Prostate gland (tissue), 2 donors: ENCODE measurements at regions not wholly inside any gene's neighbourhood (a gene's known extent, or its start where the extent isn't known, plus 50 kb on each side); places are given as distances from the start of the nearest gene placed in this dataset.

Experiments
- DNase-seq: peaks from one replicate; pipeline ENCODE4 v3.0.0-alpha.2; 2019; ENCODE audit warnings: low spot score
- H3K27ac ChIP-seq, 2 donors: fragments of 200-600 bp; sonication (generic); 2 replicates each; pipeline ENCODE4 v1.5.1; 2017 to 2019
- H3K27me3 ChIP-seq: fragments of 200-600 bp; sonication (generic); replicated peaks from 2 replicates; pipeline ENCODE4 v1.5.1; 2019; ENCODE audit not compliant: insufficient read depth
- H3K36me3 ChIP-seq, 2 donors: fragments of 200-600 bp; sonication (generic); 1 replicate in 1 of 2; 2 replicates in 1 of 2; pipeline versions ENCODE4 v1.5.1 to v1.8.1; 2017 to 2019
- H3K4me1 ChIP-seq: fragments of 200-600 bp; sonication (generic); replicated peaks from 2 replicates; pipeline ENCODE4 v1.5.1; 2019
- H3K4me3 ChIP-seq, 2 donors: fragments of 200-600 bp; sonication (generic); 2 replicates each; pipeline ENCODE4 v1.5.1; 2017 to 2019
- H3K9me3 ChIP-seq: fragments of 200-600 bp; sonication (generic); 2 replicates; pipeline ENCODE4 v1.5.1; 2017
- CTCF ChIP-seq, 4 experiments: fragments of 200-600 bp in 2 of 4; fragments of 450-650 bp in 2 of 4; sonication (generic) in 2 of 4; IDR thresholded peaks; 1 replicate in 3 of 4; 2 replicates in 1 of 4; pipeline ENCODE4 v1.5.1; 2016 to 2019; ENCODE audit warnings: antibody characterized with exemption in 4 of 4, mild to moderate bottlenecking in 2 of 4, moderate library complexity in 2 of 4
- POLR2A ChIP-seq: fragments of 450-650 bp; IDR thresholded peaks from one replicate; pipeline ENCODE4 v1.6.1; 2016; ENCODE audit warnings: antibody characterized with exemption, mild to moderate bottlenecking
- POLR2AphosphoS5 ChIP-seq: sonication (generic); formaldehyde crosslinking; IDR thresholded peaks from one replicate; pipeline ENCODE4 v1.6.1; 2017; ENCODE audit warnings: antibody characterized with exemption
- WGBS: methylation state at CpG from one replicate; pipeline ENCODE4 v1.1.5; 2018; 5-methylcytosine and 5-hydroxymethylcytosine counted together
- intact Hi-C: fragments of 100-400 bp; cut with DNase I; formaldehyde crosslinking; loops from one replicate; pipeline ENCODE4 v1.14.2; 2022

- DNase-seq, result no peak
- Histone ChIP-seq H3K4me3 (no peak overlapping the region), H3K27ac (no peak overlapping the region), H3K9me3 (no peaks in the 10 kb centered on the region), H3K4me1 (no peaks in the 10 kb centered on the region), H3K27me3 (no peaks in the 10 kb centered on the region), H3K36me3 (no peaks in the 10 kb centered on the region)
- 96% methylated on average over 1 of the region's 1 CpG for WGBS
- TF ChIP-seq POLR2AphosphoS5 (no peak), CTCF (IDR thresholded peaks at IDR 0.05) (no peak), POLR2A (no peak)
- intact Hi-C loops, result no loop called here
These were observed 73.7 kb upstream of the LRCH1 start for GRCh38 chr13:46479283-46479682.

- no peaks in the 10 kb centered on the region for H3K9me3 ChIP-seq
- H3K4me3 ChIP-seq, result no peak overlapping the region
- WGBS, result 70% methylated on average over 1 of the region's 1 CpG
- no peaks in the 10 kb centered on the region for H3K36me3 ChIP-seq
- no peak for DNase-seq
- no peak for TF ChIP-seq POLR2A
- no peak for TF ChIP-seq POLR2AphosphoS5
- no peak for TF ChIP-seq CTCF (IDR thresholded peaks at IDR 0.05)
- intact Hi-C loops, result no loop called here
- H3K27ac ChIP-seq, result no peak overlapping the region
- H3K27me3 ChIP-seq, result no peaks in the 10 kb centered on the region
- no peaks in the 10 kb centered on the region for H3K4me1 ChIP-seq
These were observed 74.3 kb upstream of the LRCH1 start for GRCh38 chr13:46478651-46479050.

DNA sequence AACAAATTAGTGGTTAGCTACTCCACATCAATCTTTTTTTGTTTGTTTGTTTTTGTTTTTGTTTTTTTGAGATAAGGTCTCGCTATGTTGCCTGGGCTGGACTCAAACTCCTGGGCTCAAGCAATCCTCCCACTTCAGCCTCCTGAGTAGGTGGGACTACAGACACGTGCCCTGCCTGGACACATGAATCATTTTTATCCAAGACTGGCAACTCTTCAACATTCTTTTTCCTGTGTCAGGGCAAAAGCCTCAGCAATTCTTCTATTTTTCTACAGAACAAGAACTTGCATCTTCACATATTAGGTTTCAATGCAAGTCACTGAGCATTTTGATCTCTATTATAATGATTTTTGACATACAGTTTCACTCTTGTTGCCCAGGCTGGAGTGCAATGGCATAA, 76.8 kb upstream of the LRCH1 start:
- intact Hi-C loops, result no loop called here
- no peak overlapping the region for H3K4me3 ChIP-seq
- no peak for DNase-seq
- no peaks in the 10 kb centered on the region for H3K27me3 ChIP-seq
- TF ChIP-seq POLR2A (no peak), POLR2AphosphoS5 (no peak), CTCF (IDR thresholded peaks at IDR 0.05) (no peak)
- no peaks in the 10 kb centered on the region for H3K4me1 ChIP-seq
- no peaks in the 10 kb centered on the region for H3K9me3 ChIP-seq
- H3K36me3 ChIP-seq, result no peaks in the 10 kb centered on the region
- 59% methylated on average over 2 of the region's 2 CpGs for WGBS
- H3K27ac ChIP-seq, result no peak overlapping the region

GRCh38 chr13:46475541-46475991, 77.4 kb upstream of the LRCH1 start:
- TF ChIP-seq POLR2AphosphoS5, result no peak
- no peak for TF ChIP-seq CTCF (IDR thresholded peaks at IDR 0.05)
- Histone ChIP-seq H3K36me3 (no peaks in the 10 kb centered on the region), H3K27me3 (no peaks in the 10 kb centered on the region), H3K4me1 (no peaks in the 10 kb centered on the region), H3K9me3 (no peaks in the 10 kb centered on the region), H3K4me3 (no peak overlapping the region), H3K27ac (no peak overlapping the region)
- DNase-seq, result no peak
- WGBS, result 74% methylated on average over 6 of the region's 6 CpGs
- intact Hi-C loops, result no loop called here

DNA sequence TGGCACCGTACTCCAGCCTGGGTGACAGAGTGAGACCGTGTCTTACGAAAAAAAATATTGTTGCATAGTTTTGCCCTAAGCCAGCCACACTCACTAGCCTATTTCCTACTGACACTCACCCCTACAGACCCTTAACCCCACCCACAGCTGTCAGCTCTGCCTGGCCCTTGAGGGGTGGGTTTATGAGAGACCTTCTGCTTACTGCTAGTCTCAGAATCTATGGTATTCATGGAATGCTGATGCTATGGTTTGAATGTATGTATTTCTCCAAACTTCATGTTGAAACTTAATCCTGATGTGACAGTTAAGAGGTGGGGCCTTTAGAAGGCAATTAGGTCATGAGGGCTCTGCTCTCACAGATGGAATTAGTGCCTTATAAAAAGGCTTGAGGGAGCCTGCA, 79.2 kb upstream of the LRCH1 start:
- no peaks in the 10 kb centered on the region for H3K27me3 ChIP-seq
- H3K27ac ChIP-seq, result no peak overlapping the region
- TF ChIP-seq POLR2A (no peak), CTCF (IDR thresholded peaks at IDR 0.05) (no peak), POLR2AphosphoS5 (no peak)
- WGBS, result 96% methylated on average over 3 of the region's 3 CpGs
- H3K4me3 ChIP-seq, result no peak overlapping the region
- DNase-seq, result no peak
- no peaks in the 10 kb centered on the region for H3K36me3 ChIP-seq
- H3K9me3 ChIP-seq, result no peaks in the 10 kb centered on the region
- H3K4me1 ChIP-seq, result no peaks in the 10 kb centered on the region
- intact Hi-C loops, result no loop called here
